HepG2 (cell line): ENCODE measurements at regions not wholly inside any gene's neighbourhood (a gene's known extent, or its start where the extent isn't known, plus 50 kb on each side); places are given as distances from the start of the nearest gene placed in this dataset.

Source experiments
- ATAC-seq: fragments of 200-7000 bp; cut with Tn5 transposase; 3 replicates; pipeline ENCODE4 v1.9.1; 2020; ENCODE audit warnings: mild to moderate bottlenecking, moderate library complexity
- BruUV-seq: library from RNA; stranded (reverse); fragments of 400-500 nt; replicated peaks from 2 replicates; lab custom pipeline; 2021; lab: Mats Ljungman, UMichigan
- CTCF ChIA-PET: fragments of 300-600 bp; formaldehyde crosslinking; extraction: SDS; loops from one replicate; lab custom pipeline; 2021; ENCODE audit warnings: low total read pairs, inconsistent platforms, low intra/inter-chr PET ratio; lab: Yijun Ruan, JAX
- POLR2A ChIA-PET: fragments of 350-600 bp; sonication (Branson Sonifier 250); formaldehyde crosslinking; loops from one replicate; lab custom pipeline; 2020; ENCODE audit warnings: antibody characterized with exemption, inconsistent platforms; lab: Yijun Ruan, JAX
- DNase-seq: peaks from one replicate; pipeline ENCODE4 v3.0.0-alpha.2; 2015; ENCODE audit warnings: low spot score
- FAIRE-seq: peaks from 3 replicates; lab custom pipeline; 2011; peaks lifted over from hg19 to GRCh38; lab: Jason Lieb, UNC
- H2AFZ ChIP-seq: one replicate; pipeline ENCODE4 v1.6.1; 2011; ENCODE audit warnings: low read length, inconsistent platforms
- H3K27ac ChIP-seq: fragments of 300-600 bp; 3 replicates; pipeline ENCODE4 v1.8.0; 2011; ENCODE audit warnings: mixed run types, mild to moderate bottlenecking, mixed read lengths, low read length, inconsistent platforms; ENCODE audit not compliant: insufficient read depth; ENCODE audit errors: extremely low read length
- H3K27me3 ChIP-seq, 2 experiments: fragments of 200-600 bp in 1 of 2; 2 replicates in 1 of 2; 3 replicates in 1 of 2; pipeline versions ENCODE4 v1.6.0 to v1.8.0; 2011; ENCODE audit warnings: low read length in 2 of 2, mild to moderate bottlenecking in 2 of 2, moderate library complexity in 2 of 2, inconsistent platforms in 1 of 2; ENCODE audit not compliant: insufficient read depth in 2 of 2, control insufficient read depth in 1 of 2
- H3K36me3 ChIP-seq, 2 experiments: fragments of 200-600 bp in 1 of 2; replicated peaks in 1 of 2; 2 replicates in 1 of 2; 3 replicates in 1 of 2; pipeline versions ENCODE4 v1.5.1 to v1.8.0; 2011; ENCODE audit warnings: low read length in 2 of 2, inconsistent platforms in 1 of 2; ENCODE audit not compliant: insufficient read depth in 2 of 2, control insufficient read depth in 1 of 2
- H3K4me1 ChIP-seq: 2 replicates; pipeline ENCODE4 v1.5.1; 2012; ENCODE audit warnings: low read length, inconsistent platforms; ENCODE audit not compliant: insufficient read depth
- H3K4me2 ChIP-seq: 2 replicates; pipeline ENCODE4 v1.6.0; 2011; ENCODE audit warnings: low read depth, low read length, inconsistent platforms
- H3K4me3 ChIP-seq, 3 experiments: fragments of 200-600 bp in 1 of 3; sonication (generic), shearing (Covaris generic) in 1 of 3; replicated peaks in 1 of 3; 2 replicates each; pipeline ENCODE4 v1.5.1; 2011 to 2016; ENCODE audit warnings: low read length in 3 of 3, inconsistent platforms in 2 of 3, low read depth in 2 of 3, mild to moderate bottlenecking in 2 of 3, control low read depth in 1 of 3, mixed read lengths in 1 of 3; ENCODE audit not compliant: insufficient read depth in 1 of 3
- H3K79me2 ChIP-seq: one replicate; pipeline ENCODE4 v1.6.1; 2011; ENCODE audit warnings: low read length, inconsistent platforms; ENCODE audit not compliant: insufficient read depth
- H3K9ac ChIP-seq: 2 replicates; pipeline ENCODE4 v1.6.0; 2011; ENCODE audit warnings: mild to moderate bottlenecking, low read depth, low read length, inconsistent platforms; ENCODE audit not compliant: insufficient read depth
- H3K9me3 ChIP-seq: 2 replicates; pipeline ENCODE4 v1.5.1; 2012; ENCODE audit warnings: mild to moderate bottlenecking, low read length
- H4K20me1 ChIP-seq: 2 replicates; pipeline ENCODE4 v1.6.0; 2011; ENCODE audit warnings: inconsistent platforms, mild to moderate bottlenecking, low read length, moderate library complexity; ENCODE audit not compliant: insufficient read depth
- CREBL2 ChIP-seq: sonication (generic); formaldehyde crosslinking; IDR thresholded peaks from 2 replicates; pipeline ENCODE4 v1.8.1; 2023; ENCODE audit warnings: missing genetic modification reagents, mild to moderate bottlenecking, borderline replicate concordance
- FOXP4 ChIP-seq: sonication (generic); formaldehyde crosslinking; IDR thresholded peaks from 2 replicates; pipeline ENCODE4 v1.4.0; 2020; ENCODE audit warnings: missing genetic modification reagents
- FUBP1 ChIP-seq: sonication (generic); formaldehyde crosslinking; IDR thresholded peaks from 2 replicates; pipeline ENCODE4 v1.5.1; 2020; ENCODE audit warnings: missing genetic modification reagents, mild to moderate bottlenecking, borderline replicate concordance
- KAT7 ChIP-seq: IDR thresholded peaks from 2 replicates; pipeline ENCODE4 v1.6.1; 2018; ENCODE audit warnings: borderline replicate concordance, missing compliant biosample characterization
- KLF9 ChIP-seq: IDR thresholded peaks from 2 replicates; pipeline ENCODE4 v1.6.1; 2016; ENCODE audit warnings: low read depth
- MED1 ChIP-seq: sonication (generic); formaldehyde crosslinking; IDR thresholded peaks from 2 replicates; pipeline ENCODE4 v1.4.0; 2020; ENCODE audit warnings: missing genetic modification reagents
- MZF1 ChIP-seq: sonication (generic); formaldehyde crosslinking; IDR thresholded peaks from 2 replicates; pipeline ENCODE4 v1.8.1; 2023; ENCODE audit warnings: mild to moderate bottlenecking, missing genetic modification reagents, borderline replicate concordance
- USF2 ChIP-seq, 2 experiments: sonication (generic) in 1 of 2; formaldehyde crosslinking in 1 of 2; IDR thresholded peaks; 2 replicates each; pipeline versions ENCODE4 v1.5.1 to v1.6.1; 2011 to 2020; ENCODE audit warnings: borderline replicate concordance in 1 of 2, low read depth in 1 of 2, low read length in 1 of 2, mild to moderate bottlenecking in 1 of 2, missing genetic modification reagents in 1 of 2, moderate library complexity in 1 of 2
- ZBTB25 ChIP-seq: IDR thresholded peaks from 2 replicates; pipeline ENCODE4 v1.6.1; 2018; ENCODE audit warnings: missing genetic modification reagents
- ZFP41 ChIP-seq: sonication (generic); formaldehyde crosslinking; IDR thresholded peaks from 2 replicates; pipeline ENCODE4 v1.4.0; 2020; ENCODE audit warnings: mild to moderate bottlenecking, missing genetic modification reagents, borderline replicate concordance
- ZNF225 ChIP-seq: sonication (generic); formaldehyde crosslinking; IDR thresholded peaks from 2 replicates; pipeline ENCODE4 v1.4.0; 2020; ENCODE audit warnings: mild to moderate bottlenecking, missing genetic modification reagents
- ZNF24 ChIP-seq: fragments of 450-650 bp; IDR thresholded peaks from 2 replicates; pipeline ENCODE4 v1.6.1; 2017; ENCODE audit warnings: antibody characterized with exemption, mild to moderate bottlenecking
- ZNF317 ChIP-seq: sonication (generic); formaldehyde crosslinking; IDR thresholded peaks from 2 replicates; pipeline ENCODE4 v1.5.0; 2020; ENCODE audit warnings: mild to moderate bottlenecking, missing genetic modification reagents
- ZNF577 ChIP-seq: sonication (generic); formaldehyde crosslinking; IDR thresholded peaks from 2 replicates; pipeline ENCODE4 v1.4.0; 2020; ENCODE audit warnings: mild to moderate bottlenecking, low read depth, missing genetic modification reagents, borderline replicate concordance
- ZNF678 ChIP-seq: sonication (generic); formaldehyde crosslinking; IDR thresholded peaks from 2 replicates; pipeline ENCODE4 v1.4.0; 2020; ENCODE audit warnings: mild to moderate bottlenecking, missing genetic modification reagents
- ZNF713 ChIP-seq: sonication (generic); formaldehyde crosslinking; IDR thresholded peaks from 2 replicates; pipeline ENCODE4 v1.4.0; 2020; ENCODE audit warnings: mild to moderate bottlenecking, missing genetic modification reagents
- in situ Hi-C: cut with HindIII; loops from 2 replicates; pipeline ENCODE4 v1.10.0; 2017; ENCODE audit warnings: low pct_unique_long_range_greater_than_20kb; ENCODE audit not compliant: extremely low pct_ligation_motif_present
- intact Hi-C: fragments of 100-400 bp; cut with micrococcal nuclease; formaldehyde crosslinking; loops from one replicate; pipeline ENCODE4 v1.10.0; 2022; ENCODE audit not compliant: unreplicated experiment

GRCh38 chr13:84744203-84744602 is 861.9 kb upstream of the SLITRK1 start (continued):
- no peak for TF ChIP-seq MZF1 (CRISPR knock-in tag)
- TF ChIP-seq CREBL2 = no peak
- TF ChIP-seq ZFP41 (CRISPR knock-in tag) = no peak
- TF ChIP-seq ZNF24 = no peak
- no peak for TF ChIP-seq ZNF225 (CRISPR knock-in tag)

GRCh38 chr13:84741253-84741652 is 859.0 kb upstream of the SLITRK1 start:
- no peaks in the 10 kb centered on the region for H3K9me3 ChIP-seq
- no peak overlapping the region for H3K4me2 ChIP-seq
- POLR2A ChIA-PET = no interaction called here
- CTCF ChIA-PET = no interaction called here
- intact Hi-C loops = no loop called here
- no peaks in the 10 kb centered on the region for H3K4me1 ChIP-seq
- no peaks in the 10 kb centered on the region for H3K79me2 ChIP-seq
- no peaks in the 10 kb centered on the region for H3K36me3 ChIP-seq
- FAIRE-seq (no peak), DNase-seq (no peak), ATAC-seq (no peak)
- H3K9ac ChIP-seq = no peak overlapping the region
- no TSS peak for BruUV-seq
- H3K27me3 ChIP-seq = no peaks in the 10 kb centered on the region
- no peak overlapping the region for H2AFZ ChIP-seq
- no peak overlapping the region for H3K4me3 ChIP-seq
- TF ChIP-seq ZNF678 (CRISPR knock-in tag) (no peak), USF2 (IDR thresholded peaks at IDR 0.05; ENCODE audit: low read depth, low read length) (no peak), USF2 (CRISPR knock-in tag; IDR thresholded peaks at IDR 0.05; ENCODE audit: borderline replicate concordance) (no peak), ZNF577 (CRISPR knock-in tag) (no peak), FUBP1 (CRISPR knock-in tag) (no peak), KLF9 (no peak), MED1 (CRISPR knock-in tag) (no peak), ZBTB25 (CRISPR knock-in tag) (no peak), ZNF713 (CRISPR knock-in tag) (no peak), FOXP4 (CRISPR knock-in tag) (no peak), ZNF317 (no peak), KAT7 (CRISPR knock-in tag) (no peak)
- no peak overlapping the region for H3K27ac ChIP-seq
- in situ Hi-C loops = no loop called here
- H4K20me1 ChIP-seq = no peaks in the 10 kb centered on the region
